GM18873 (cell line): ENCODE measurements at regions not wholly inside any gene's neighbourhood (a gene's known extent, or its start where the extent isn't known, plus 50 kb on each side); places are given as distances from the start of the nearest gene placed in this dataset.
"Not testable (repeated sequence)": the region's sequence is repeated elsewhere in the genome, so short reads cannot be mapped to it uniquely, and the experiment has no call there.

ENCODE experiments used
- ATAC-seq: cut with Tn5 transposase; IDR thresholded peaks from one replicate; pipeline ENCODE4 v1.9.1; 2021; ENCODE audit warnings: mild to moderate bottlenecking, moderate library complexity, moderate number of reproducible peaks; ENCODE audit not compliant: unreplicated experiment, low FRiP score

DNA sequence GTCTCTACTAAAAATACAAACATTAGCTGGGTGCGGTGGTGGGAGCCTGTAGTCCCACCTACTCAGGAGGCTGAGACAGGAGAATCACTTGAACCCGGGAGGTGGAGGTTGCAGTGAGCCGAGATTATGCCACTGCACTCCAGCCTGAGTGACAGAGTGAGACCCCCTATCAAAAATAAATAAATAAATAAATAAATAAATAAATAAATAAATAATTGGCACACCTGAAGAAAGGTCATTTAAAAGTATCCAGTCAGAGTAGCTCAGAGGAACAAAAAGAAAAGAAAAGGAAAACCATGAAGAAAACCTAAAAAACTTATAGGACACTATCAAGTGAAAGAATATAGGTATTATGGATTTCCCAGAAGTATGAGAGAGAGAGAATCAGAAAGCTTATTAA, 330.1 kb upstream of the AR start:
- not testable (repeated sequence) for ATAC-seq

- ATAC-seq, result no peak
Observed at GRCh38 chrX:67207912-67208311, 335.9 kb upstream of the AR start.

- no peak for ATAC-seq
Observed at GRCh38 chrX:67159437-67159836, 384.4 kb upstream of the AR start.

- no peak for ATAC-seq
Observed at GRCh38 chrX:67114635-67115034, 429.2 kb upstream of the AR start.

- no peak for ATAC-seq
Observed at GRCh38 chrX:67105758-67106116, 438.1 kb upstream of the AR start.

GRCh38 chrX:67104982-67105757, 438.7 kb upstream of the AR start:
- no peak for ATAC-seq

DNA sequence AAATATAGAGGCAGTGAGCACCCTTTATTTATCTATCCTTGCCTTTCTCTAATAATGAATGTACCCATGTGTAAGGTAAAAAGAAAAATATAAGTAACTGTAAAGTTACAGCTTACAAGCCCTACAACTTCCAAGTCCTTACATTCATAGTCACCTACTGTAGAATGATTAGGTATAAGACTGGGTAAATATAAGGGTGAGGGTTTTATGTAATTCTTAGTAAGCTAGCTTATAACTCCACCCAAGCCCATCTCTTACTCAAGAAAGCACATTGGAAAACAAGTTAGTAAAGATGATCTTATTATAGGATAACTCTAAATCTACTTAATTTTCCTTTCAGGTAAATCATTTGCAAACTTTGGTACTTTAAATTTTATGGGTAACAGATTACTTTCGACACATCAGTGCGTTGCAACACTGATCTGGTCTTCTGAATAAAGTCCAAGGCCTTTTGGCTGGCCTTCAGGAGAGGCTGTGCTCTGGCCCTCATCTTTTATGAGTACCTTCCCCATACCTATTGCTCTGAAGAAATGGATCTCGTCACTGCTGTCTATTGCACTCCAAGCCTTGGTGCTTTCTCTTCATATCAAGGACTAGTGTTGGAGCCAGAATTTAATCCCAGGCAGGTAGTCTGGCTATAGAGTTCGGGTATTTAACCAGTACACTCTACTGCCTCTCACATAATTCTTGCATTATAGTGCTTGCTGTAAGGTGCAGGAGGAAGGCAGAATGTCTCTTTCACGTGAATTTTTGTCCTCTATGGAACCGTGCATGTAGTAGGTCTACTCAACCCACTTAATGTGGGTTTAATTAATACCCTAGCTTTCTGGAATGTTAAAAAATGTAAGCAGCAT, 443.6 kb upstream of the AR start:
- ATAC-seq, result no peak

- no peak for ATAC-seq
Observed at GRCh38 chrX:67094061-67094460, 449.8 kb upstream of the AR start.

DNA sequence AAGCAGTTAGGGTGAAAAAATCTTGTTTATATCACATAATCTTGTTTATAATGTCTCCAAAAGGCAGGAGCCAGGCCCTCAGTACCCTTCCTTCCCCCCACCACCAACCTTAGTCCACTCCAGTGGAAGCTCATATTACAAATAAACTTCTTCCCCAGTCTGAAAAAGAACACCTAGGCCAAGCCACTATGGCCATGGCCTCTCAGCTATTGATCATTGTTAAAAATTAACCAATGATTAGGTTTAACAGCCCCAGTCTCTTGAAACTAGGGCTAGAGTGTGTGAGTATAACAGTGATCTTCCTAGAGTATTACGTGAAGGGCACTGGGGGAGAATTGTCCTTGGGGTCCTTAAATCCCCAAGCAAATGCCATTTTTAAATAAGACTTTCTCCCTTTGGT, 411.9 kb upstream of the EDA2R start:
- no peak for ATAC-seq

- ATAC-seq, result no peak
Observed at GRCh38 chrX:67044866-67045265, 406.0 kb upstream of the EDA2R start.

DNA sequence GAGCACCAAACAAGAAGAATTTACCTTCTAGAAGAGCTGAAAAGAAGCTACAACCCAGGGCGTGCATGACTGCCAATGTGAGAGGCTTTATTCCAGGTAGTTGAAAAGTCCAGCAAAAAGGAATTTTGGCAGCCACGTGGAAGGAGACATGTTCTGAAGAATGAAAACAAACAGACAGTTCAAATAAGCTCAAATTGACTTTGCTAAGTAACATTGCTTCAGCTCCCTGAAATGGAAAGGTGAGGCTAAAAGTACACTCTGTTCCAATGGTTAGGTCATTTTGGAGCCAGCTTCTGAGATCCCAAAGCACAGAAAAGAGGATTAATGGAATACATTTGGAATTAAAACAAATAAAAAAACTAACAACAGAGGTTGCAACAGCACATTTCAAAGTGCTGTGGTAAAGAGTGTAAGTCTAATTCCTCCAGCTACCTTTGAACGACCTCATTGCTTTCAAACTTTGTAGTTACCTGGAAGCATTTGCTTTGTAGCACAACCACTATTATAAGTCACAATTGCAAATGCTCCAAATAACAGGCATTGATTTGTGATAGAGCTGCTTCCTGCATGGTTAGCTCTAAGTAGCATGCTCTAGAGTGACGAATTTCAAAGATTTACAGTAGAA, 405.3 kb upstream of the EDA2R start:
- ATAC-seq, result no peak

DNA sequence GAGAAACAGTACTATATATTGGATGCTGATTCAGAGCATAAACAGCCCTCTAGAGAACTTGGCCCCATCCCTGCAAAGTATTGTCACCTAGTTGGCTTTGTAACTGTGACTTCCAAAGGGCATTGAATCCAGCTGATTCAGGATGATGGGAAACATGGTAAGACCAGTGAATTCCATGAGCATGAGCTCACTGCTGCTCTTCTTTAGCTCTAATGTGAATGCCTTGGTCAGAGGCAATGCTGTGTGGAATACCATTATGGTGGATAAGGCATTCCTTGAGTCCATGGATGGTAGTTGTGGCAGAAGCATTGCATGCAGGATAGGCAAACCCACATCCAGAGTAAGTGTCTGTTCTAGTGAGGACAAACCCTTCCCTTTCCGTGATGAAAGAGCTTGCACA, 365.6 kb upstream of the EDA2R start:
- ATAC-seq, result no peak

- ATAC-seq, result no peak
Observed at GRCh38 chrX:66994729-66995128, 355.9 kb upstream of the EDA2R start.

- ATAC-seq, result not testable (repeated sequence)
Observed at GRCh38 chrX:66992077-66992476, 353.2 kb upstream of the EDA2R start.

DNA sequence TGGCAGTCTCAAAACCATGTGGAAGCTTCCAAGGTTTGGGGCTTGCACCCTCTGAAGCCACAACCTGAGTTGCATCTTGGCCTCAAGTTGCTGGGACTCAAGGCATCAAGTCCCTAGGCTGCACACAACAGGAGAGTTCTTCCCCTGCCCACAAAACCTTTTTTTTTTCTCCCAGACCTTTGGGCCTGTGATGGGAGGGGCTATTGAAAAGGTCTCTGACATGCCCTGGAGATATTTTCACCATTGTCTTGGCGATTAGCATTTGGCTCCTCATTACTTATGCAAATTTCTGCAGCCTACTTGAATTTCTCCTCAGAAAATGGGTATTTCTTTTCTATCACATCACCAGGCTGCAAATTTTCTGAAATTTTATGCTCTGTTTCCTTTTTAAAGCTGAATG, 349.5 kb upstream of the EDA2R start:
- ATAC-seq, result no peak

GRCh38 chrX:66961665-66962064, 322.8 kb upstream of the EDA2R start:
- ATAC-seq, result no peak

GRCh38 chrX:66931713-66932112, 292.8 kb upstream of the EDA2R start:
- no peak for ATAC-seq

DNA sequence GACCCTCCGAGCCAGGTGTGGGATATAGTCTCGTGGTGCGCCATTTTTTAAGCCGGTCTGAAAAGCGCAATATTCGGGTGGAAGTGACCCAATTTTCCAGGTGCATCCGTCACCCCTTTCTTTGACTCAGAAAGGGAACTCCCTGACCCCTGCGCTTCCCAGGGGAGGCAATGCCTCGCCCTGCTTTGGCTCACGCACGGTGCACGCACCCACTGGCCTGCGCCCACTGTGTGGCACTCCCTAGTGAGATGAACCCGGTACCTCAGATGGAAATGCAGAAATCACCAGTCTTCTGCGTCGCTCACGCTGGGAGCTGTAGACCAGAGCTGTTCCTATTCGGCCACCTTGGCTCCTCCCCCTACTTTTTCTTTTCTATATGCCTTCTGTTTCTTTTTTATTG, 291.6 kb upstream of the EDA2R start:
- not testable (repeated sequence) for ATAC-seq

DNA sequence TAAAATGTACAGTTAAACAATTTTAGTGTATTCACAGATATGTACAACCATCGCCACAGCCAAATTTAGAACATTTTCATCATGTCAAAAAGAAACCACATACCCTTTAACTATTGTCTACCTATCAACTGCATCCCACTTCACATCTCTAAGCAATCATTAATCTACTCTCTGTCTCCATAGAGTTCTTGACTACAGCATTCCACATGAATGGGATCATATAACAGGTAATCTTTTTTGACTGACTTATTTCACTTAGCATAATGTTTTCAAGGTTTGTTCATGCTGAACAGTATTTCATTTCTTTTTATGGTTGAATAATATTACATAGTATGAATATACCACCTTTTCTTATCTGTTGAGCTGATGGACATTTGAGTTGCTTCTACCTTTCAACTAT, 281.4 kb upstream of the EDA2R start:
- ATAC-seq, result no peak

DNA sequence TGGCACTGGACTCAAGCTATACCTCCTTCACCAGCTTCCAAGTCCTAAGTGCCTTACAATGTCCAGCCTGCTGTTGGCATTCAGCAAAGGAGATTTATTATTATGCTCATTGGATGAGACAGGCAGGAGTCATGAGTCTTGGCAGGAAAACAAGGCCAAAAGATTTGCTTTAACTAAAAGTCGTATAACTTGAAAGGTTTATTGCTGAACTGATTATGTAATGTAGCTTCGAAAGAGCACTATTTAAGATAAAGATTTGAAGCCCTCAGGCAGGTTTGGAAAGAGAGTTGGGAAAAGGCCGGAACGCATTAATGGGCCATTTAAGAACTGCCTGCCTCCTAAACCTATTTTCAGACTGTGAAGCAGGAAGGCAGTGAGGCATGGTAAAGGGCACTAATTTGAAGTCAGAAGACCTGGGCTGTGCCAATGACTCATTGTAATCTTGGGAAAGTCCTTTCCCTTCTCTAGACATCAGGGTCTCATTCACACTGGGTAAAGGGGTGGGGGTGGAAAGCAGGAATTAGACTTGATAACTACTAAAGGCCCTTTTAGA, 280.5 kb upstream of the EDA2R start:
- no peak for ATAC-seq

GRCh38 chrX:66918511-66918910, 279.6 kb upstream of the EDA2R start:
- no peak for ATAC-seq
